Mesothelial cell of epicardium (in vitro differentiated cells): ENCODE measurements at regions not wholly inside any gene's neighbourhood (a gene's known extent, or its start where the extent isn't known, plus 50 kb on each side); places are given as distances from the start of the nearest gene placed in this dataset.

Source experiments
- DNase-seq, 2 experiments: peaks; one replicate each; pipeline ENCODE4 v3.0.0; 2021; ENCODE audit warnings: low spot score in 2 of 2; ENCODE audit not compliant: unreplicated experiment in 2 of 2
- H3K27ac Mint-ChIP-seq: 2 replicates; pipeline ENCODE4 v1.8.0; 2021; ENCODE audit warnings: mixed read lengths
- H3K27me3 Mint-ChIP-seq: 2 replicates; pipeline ENCODE4 v1.8.0; 2021; ENCODE audit warnings: low read depth, mixed read lengths
- H3K36me3 Mint-ChIP-seq: 2 replicates; pipeline ENCODE4 v1.8.0; 2021; ENCODE audit warnings: mixed read lengths
- H3K4me1 Mint-ChIP-seq: 2 replicates; pipeline ENCODE4 v1.8.0; 2021; ENCODE audit warnings: mixed read lengths
- H3K4me3 Mint-ChIP-seq: 2 replicates; pipeline ENCODE4 v1.8.0; 2021; ENCODE audit warnings: mild to moderate bottlenecking, moderate library complexity, mixed read lengths
- H3K9me3 Mint-ChIP-seq: 2 replicates; pipeline ENCODE4 v1.8.0; 2021; ENCODE audit warnings: mixed read lengths
- CTCF ChIP-seq: fragments of 200-600 bp; sonication (generic); IDR thresholded peaks from one replicate; pipeline ENCODE4 v1.5.0; 2021; ENCODE audit warnings: antibody characterized with exemption; ENCODE audit not compliant: unreplicated experiment

- Mint-ChIP-seq H3K27me3 (no peaks in the 10 kb centered on the region), H3K4me3 (no peak overlapping the region), H3K36me3 (peaks cover 18% of the 10 kb centered on the region), H3K4me1 (peaks cover 30% of the 10 kb centered on the region), H3K27ac (no peak overlapping the region), H3K9me3 (peaks cover 35% of the 10 kb centered on the region)
- no peak for TF ChIP-seq CTCF
- no peak for DNase-seq
Observed at GRCh38 chr4:125043486-125043885, 271.3 kb upstream of the FAT4 start.

DNA sequence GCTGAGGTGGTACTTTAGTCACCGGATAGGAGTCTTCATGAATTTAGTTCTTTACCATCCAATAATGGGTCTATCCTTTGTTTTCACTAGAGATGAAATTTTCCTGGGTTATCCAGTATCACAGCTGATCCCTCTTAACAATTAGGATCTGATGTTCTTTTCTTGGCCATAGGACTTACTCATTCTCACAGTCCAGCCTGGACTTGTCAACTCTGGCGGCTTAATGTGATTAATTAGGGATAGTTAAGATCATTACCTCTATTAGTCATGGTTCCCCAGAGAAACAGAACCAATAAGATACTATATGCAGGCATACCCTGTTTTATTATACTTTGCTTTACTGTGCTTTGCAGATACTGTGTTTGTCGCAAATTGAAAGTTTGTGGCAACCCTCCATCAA, 272.7 kb upstream of the FAT4 start:
- Mint-ChIP-seq H3K4me3 (no peak overlapping the region), H3K4me1 (peaks cover 30% of the 10 kb centered on the region), H3K9me3 (peaks cover 21% of the 10 kb centered on the region), H3K36me3 (peaks cover 9% of the 10 kb centered on the region), H3K27me3 (no peaks in the 10 kb centered on the region), H3K27ac (no peak overlapping the region)
- no peak for DNase-seq
- TF ChIP-seq CTCF, result no peak

GRCh38 chr4:125041372-125041930, 273.3 kb upstream of the FAT4 start:
- H3K36me3 Mint-ChIP-seq, result peaks cover 4% of the 10 kb centered on the region
- no peak overlapping the region for H3K4me3 Mint-ChIP-seq
- no peak overlapping the region for H3K27ac Mint-ChIP-seq
- peaks cover 15% of the 10 kb centered on the region for H3K9me3 Mint-ChIP-seq
- no peak for DNase-seq
- H3K4me1 Mint-ChIP-seq, result peaks cover 30% of the 10 kb centered on the region
- TF ChIP-seq CTCF, result no peak
- H3K27me3 Mint-ChIP-seq, result no peaks in the 10 kb centered on the region

- peak; percentile 24 for TF ChIP-seq CTCF
- no peak overlapping the region for H3K27ac Mint-ChIP-seq
- H3K9me3 Mint-ChIP-seq, result peaks cover 15% of the 10 kb centered on the region
- DNase-seq, result no peak
- peaks cover 17% of the 10 kb centered on the region for H3K4me1 Mint-ChIP-seq
- no peaks in the 10 kb centered on the region for H3K27me3 Mint-ChIP-seq
- H3K4me3 Mint-ChIP-seq, result no peak overlapping the region
- H3K36me3 Mint-ChIP-seq, result peaks cover 2% of the 10 kb centered on the region
Observed at GRCh38 chr4:125039550-125039949, 275.2 kb upstream of the FAT4 start.

- TF ChIP-seq CTCF, result no peak
- peaks cover 3% of the 10 kb centered on the region for H3K36me3 Mint-ChIP-seq
- peaks cover 35% of the 10 kb centered on the region for H3K9me3 Mint-ChIP-seq
- H3K4me1 Mint-ChIP-seq, result peaks cover 2% of the 10 kb centered on the region
- H3K27ac Mint-ChIP-seq, result no peak overlapping the region
- H3K27me3 Mint-ChIP-seq, result no peaks in the 10 kb centered on the region
- H3K4me3 Mint-ChIP-seq, result no peak overlapping the region
- DNase-seq, result no peak
Observed at GRCh38 chr4:125022855-125023501, 291.8 kb upstream of the FAT4 start.
